SKM-1 (cell line): ENCODE measurements at regions not wholly inside any gene's neighbourhood (a gene's known extent, or its start where the extent isn't known, plus 50 kb on each side); places are given as distances from the start of the nearest gene placed in this dataset.
"Not testable (repeated sequence)": the region's sequence is repeated elsewhere in the genome, so short reads cannot be mapped to it uniquely, and the experiment has no call there.

Experiments used
- DNase-seq: peaks from one replicate; lab custom pipeline; 2025; ENCODE audit not compliant: unreplicated experiment; lab: John Stamatoyannopoulos, UW

DNA sequence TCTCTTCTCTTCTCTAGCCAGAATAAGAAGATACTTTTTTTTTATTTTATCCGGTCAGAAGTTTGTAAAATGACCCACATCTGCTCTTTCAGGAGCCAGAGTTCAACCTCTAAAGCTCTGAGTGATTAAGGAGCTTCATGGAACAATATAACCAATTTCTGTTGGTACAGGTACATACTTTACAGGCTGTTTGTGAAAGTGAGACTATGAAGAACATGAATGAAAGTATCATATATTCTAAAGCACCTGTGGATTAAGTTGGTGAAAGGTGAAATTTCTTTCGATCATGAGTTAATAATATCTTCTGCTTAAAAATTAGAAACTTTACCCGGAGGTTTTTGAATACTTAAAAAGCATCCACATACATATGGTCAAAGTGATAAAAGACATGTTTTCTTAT lies 65.2 kb downstream of the DMRT2 start:
- no peak for DNase-seq

DNA sequence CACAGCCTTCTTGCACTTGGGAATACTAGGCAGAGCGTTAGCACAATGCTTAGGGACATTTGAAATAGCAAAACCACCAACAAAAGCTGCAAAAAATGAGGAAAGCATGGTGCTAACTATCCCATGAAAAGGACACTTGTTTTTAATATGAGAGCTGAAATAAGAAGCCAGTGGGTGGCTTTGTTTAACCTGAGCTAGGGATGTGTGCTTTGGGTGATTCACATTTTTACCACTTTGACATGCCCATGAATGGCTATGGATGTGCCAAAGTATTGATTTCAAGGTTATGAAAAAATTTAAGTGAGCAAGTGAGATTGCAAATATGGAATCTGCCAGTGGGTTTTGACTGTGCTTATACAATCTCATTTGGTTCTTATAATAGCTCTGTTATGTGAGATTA lies 67.3 kb downstream of the DMRT2 start:
- no peak for DNase-seq

GRCh38 chr9:1120500-1121165 lies 70.5 kb downstream of the DMRT2 start:
- no peak for DNase-seq

GRCh38 chr9:1125741-1126140 lies 75.6 kb downstream of the DMRT2 start:
- DNase-seq, result no peak

- no peak for DNase-seq
Measured at GRCh38 chr9:1128046-1128445, 77.9 kb downstream of the DMRT2 start.

DNA sequence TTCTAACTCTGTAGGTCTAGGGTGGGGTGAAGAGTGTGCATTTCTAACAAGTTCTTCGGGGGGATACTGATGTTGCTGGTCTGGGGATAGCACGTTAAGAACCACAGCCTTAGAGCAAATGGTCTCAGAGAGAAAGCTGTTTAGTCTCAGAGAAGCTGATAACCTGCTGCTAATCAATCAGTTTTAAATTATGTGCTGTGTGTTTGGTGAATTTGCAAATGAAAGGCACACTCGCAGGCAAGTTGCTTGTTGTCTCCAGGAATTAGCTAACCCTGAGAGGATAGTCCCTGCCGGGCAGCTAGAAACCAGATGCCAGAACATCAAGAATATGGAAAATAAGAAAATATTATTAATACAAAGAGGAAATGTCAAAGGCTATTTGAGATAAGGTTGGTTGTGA lies 79.2 kb downstream of the DMRT2 start:
- no peak for DNase-seq

DNA sequence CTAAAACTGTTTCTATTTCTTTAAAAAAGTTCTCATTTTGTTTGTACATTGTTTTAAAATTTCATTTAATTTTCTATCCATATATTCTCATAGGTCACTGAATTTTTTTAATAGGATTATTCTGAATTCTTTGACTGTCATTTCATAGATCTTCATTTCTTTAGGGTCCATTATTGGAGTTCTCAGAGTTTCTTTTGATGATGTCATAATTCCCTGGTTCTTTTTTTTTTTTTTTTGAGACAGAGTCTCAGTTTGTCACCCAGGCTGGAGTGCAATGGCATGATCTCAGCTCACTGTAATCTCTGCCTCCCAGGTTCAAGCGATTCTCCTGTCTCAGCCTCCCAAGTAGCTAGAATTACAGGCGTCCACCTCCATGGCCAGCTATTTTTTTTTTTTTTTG lies 89.9 kb downstream of the DMRT2 start:
- DNase-seq, result no peak

DNA sequence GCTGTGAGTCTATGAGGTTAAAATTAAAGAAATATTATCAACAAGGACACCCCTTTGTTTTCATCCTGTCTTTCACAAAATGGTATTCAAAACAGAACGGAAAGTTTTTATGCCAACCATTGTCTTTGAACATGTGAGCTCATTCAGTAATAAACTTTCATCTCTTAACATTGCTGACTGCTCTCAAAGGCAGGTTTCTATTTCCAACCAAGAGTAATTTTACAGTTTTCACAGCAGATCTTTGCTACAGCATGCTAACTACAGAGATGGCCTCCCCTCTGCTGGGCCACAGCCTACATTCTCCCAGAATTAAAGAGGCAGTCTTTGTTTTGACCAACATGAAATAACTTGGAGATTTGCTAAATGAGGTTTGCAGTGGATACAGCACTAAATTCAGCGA lies 101.5 kb downstream of the DMRT2 start:
- no peak for DNase-seq

DNA sequence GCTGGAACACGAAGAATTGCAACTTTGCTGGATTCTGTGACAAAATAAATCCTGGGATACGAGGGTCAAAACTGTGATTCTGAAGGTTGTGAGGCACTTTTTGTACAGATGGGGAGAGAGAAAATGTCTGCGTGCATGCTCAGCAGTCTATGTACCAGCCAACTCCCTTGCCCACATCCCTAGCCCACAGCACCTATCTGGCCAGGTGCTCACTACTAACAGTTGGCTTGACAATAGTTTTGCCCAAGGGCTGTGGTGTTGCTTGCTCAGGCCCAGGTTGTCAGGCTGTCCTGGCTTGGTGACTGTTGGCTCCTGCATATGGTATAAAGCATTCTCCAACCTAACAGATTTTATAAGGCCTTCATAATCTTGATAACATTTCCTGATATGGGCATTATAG lies 102.0 kb downstream of the DMRT2 start:
- DNase-seq, result no peak

DNA sequence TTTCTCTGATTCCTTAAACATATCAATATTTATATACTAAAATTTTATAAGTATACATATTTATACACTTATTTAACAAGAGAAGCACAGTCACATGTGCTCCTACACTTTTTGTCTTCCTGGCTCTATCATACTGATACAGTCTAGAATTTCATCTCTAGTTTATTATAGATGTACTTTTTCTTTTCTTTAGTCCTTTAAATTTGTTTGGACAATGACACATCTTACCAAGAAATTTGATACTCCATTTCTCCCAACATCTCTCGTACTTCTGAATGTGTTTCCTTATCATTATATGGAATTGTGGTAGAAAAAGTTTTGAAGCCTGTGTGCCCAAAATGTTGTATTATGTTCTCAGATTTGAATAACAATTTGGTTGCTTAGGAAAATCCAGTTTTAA lies 104.6 kb downstream of the DMRT2 start:
- DNase-seq, result no peak

- no peak for DNase-seq
Measured at GRCh38 chr9:1155602-1156001, 105.4 kb downstream of the DMRT2 start.

DNA sequence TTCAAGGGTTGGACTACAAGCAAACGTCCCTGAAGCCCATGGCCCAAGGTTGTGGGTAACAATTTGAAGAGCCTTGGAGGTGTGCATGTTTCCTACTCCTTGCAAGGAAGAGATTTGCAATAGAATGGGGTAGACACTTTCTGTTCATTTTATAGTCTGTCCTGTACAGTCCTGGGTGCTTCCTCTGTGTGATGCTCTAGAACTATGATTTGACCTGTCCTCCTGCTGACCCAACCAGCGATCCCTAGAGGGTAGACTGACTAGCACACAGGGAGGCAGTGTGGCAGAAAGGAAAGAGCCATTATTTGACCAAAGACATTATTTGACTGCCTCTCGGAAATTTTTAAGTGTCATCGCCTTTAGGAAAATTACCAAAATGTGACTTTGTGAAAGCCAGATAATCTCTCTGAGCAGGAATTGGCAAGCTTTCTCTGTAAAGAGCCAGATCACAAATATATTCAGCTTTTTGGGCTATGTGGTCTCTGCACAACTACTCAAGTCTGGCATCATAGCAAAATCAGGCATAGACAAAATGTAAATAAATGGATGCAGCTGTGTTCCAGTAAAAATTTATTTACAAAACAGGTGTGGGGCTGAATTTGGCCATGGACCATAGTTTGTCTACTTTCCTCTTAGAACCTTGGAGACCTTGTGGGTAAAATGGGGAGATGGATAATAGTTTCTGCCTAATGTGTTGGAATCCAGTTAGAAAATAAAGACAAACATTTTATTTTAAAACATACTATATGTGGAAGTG lies 106.8 kb downstream of the DMRT2 start:
- DNase-seq, result no peak

- no peak for DNase-seq
Measured at GRCh38 chr9:1157836-1158235, 107.7 kb downstream of the DMRT2 start.

DNA sequence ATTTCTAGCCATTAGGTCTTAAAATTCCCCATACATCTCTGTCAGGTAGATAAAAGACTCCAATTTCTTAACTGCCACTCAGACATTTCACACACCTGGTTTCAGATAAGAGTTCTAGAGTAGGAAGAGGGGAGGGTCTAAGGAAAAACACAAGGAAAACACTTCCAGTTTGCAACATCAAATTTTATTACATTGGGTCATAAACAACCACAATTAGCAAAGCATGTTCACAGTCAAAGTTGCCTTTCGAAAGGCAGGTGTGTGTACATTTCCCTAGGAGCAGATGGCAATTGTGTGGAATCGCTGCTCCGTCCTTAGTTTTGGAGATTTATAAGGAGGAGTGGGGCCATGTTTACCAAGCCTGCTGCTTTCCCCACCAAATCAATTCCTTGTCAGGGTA lies 120.8 kb downstream of the DMRT2 start:
- no peak for DNase-seq

- DNase-seq, result no peak
Measured at GRCh38 chr9:1171546-1171945, 121.4 kb downstream of the DMRT2 start.

- DNase-seq, result no peak
Measured at GRCh38 chr9:1173211-1173610, 123.1 kb downstream of the DMRT2 start.

DNA sequence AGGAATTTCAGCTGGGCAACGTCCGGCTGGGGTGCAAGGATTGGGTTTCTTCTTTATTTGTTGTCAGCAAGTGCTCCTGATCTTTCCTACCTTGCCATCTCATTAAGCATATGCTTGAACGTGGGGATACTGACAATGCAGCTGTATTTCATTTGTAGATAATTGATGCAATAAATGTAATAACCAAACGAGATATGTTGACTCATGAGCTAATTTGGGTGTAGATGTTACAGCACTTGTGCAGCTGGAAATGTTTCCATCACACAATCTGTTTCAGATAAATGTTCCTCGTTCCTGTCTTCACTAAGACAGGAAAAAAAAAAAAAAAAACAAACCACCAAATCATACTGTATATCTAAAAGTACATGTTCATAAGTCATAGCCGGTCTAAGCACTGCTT lies 123.8 kb downstream of the DMRT2 start:
- DNase-seq, result no peak

- no peak for DNase-seq
Measured at GRCh38 chr9:1179366-1179765, 129.2 kb downstream of the DMRT2 start.

DNA sequence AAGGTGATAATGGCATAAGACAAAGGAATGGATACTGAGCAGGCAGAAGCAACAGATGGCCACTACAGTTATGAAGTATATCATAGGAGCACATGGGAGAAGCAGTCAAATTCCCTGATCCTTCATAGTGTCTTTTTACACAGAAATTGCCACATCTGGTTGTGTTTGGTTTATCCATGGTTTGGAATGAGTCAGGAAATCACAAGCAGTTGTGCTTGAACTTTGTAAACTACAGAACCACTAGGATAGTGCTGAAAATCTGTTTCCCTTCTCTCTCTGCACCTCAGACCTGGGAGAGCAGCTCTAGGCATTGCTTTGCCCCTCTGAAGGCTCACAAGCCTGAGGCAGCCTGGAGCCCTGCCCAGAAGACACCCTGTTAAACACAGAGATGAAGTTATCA lies 134.0 kb downstream of the DMRT2 start:
- DNase-seq, result no peak

GRCh38 chr9:1187137-1187536 lies 137.0 kb downstream of the DMRT2 start:
- DNase-seq, result not testable (repeated sequence)

DNA sequence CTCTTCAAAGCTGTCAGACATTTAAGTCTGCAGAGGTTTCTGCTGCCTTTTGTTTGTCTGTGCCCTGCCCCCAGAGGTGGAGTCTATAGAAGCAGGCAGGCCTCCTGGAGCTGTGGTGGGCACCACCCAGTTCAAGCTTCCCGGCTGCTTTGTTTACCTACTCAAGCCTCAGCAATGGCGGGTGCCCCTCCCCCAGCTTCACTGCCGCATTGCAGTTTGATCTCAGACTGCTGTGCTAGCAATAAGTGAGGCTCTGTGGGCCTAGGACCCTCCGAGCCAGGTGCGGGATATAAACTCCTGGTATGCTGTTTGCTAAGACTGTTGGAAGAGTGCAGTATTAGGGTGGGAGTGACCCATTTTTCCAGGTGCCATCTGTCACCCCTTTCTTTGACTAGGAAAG lies 145.5 kb downstream of the DMRT2 start:
- DNase-seq, result not testable (repeated sequence)

GRCh38 chr9:1198085-1198484 lies 147.9 kb downstream of the DMRT2 start:
- no peak for DNase-seq

- no peak for DNase-seq
Measured at GRCh38 chr9:1200847-1201251, 150.7 kb downstream of the DMRT2 start.
